ENCODE measurements at regions not wholly inside any gene's neighbourhood (a gene's known extent, or its start where the extent isn't known, plus 50 kb on each side); places are given as distances from the start of the nearest gene placed in this dataset.

- no peak for DNase-seq (ENCODE audit: low read depth)
Observed at GRCh38 chr2:788227-789032, 111.2 kb upstream of the TMEM18 start.

GRCh38 chr2:784753-785152 lies 107.5 kb upstream of the TMEM18 start:
- DNase-seq (ENCODE audit: low read depth): no peak

GRCh38 chr2:780581-780980 lies 103.4 kb upstream of the TMEM18 start:
- DNase-seq (ENCODE audit: low read depth): no peak

- DNase-seq (ENCODE audit: low read depth): no peak
Observed at GRCh38 chr2:780002-780401, 102.8 kb upstream of the TMEM18 start.

- no peak for DNase-seq (ENCODE audit: low read depth)
Observed at GRCh38 chr2:778731-779350, 101.6 kb upstream of the TMEM18 start.

GRCh38 chr2:777546-777945 lies 100.3 kb upstream of the TMEM18 start:
- no peak for DNase-seq (ENCODE audit: low read depth)

- no peak for DNase-seq (ENCODE audit: low read depth)
Observed at GRCh38 chr2:777051-777450, 99.8 kb upstream of the TMEM18 start.

GRCh38 chr2:776487-776886 lies 99.3 kb upstream of the TMEM18 start:
- no peak for DNase-seq (ENCODE audit: low read depth)

GRCh38 chr2:776038-776437 lies 98.8 kb upstream of the TMEM18 start:
- no peak for DNase-seq (ENCODE audit: low read depth)

GRCh38 chr2:774436-774835 lies 97.2 kb upstream of the TMEM18 start:
- no peak for DNase-seq (ENCODE audit: low read depth)

- DNase-seq (ENCODE audit: low read depth): no peak
Observed at GRCh38 chr2:773256-774160, 96.3 kb upstream of the TMEM18 start.

- no peak for DNase-seq (ENCODE audit: low read depth)
Observed at GRCh38 chr2:771538-771937, 94.3 kb upstream of the TMEM18 start.

GRCh38 chr2:770776-771175 lies 93.6 kb upstream of the TMEM18 start:
- DNase-seq (ENCODE audit: low read depth): no peak

- DNase-seq (ENCODE audit: low read depth): no peak
Observed at GRCh38 chr2:769771-770170, 92.6 kb upstream of the TMEM18 start.

- no peak for DNase-seq (ENCODE audit: low read depth)
Observed at GRCh38 chr2:768451-768850, 91.2 kb upstream of the TMEM18 start.

GRCh38 chr2:767944-768343 lies 90.7 kb upstream of the TMEM18 start:
- no peak for DNase-seq (ENCODE audit: low read depth)

- DNase-seq (ENCODE audit: low read depth): no peak
Observed at GRCh38 chr2:767440-767839, 90.2 kb upstream of the TMEM18 start.

- no peak for DNase-seq (ENCODE audit: low read depth)
Observed at GRCh38 chr2:766255-766654, 89.0 kb upstream of the TMEM18 start.

GRCh38 chr2:765369-765768 lies 88.2 kb upstream of the TMEM18 start:
- no peak for DNase-seq (ENCODE audit: low read depth)

- no peak for DNase-seq (ENCODE audit: low read depth)
Observed at GRCh38 chr2:763766-764525, 86.7 kb upstream of the TMEM18 start.

- DNase-seq (ENCODE audit: low read depth): no peak
Observed at GRCh38 chr2:762646-763045, 85.4 kb upstream of the TMEM18 start.

GRCh38 chr2:761384-761783 lies 84.2 kb upstream of the TMEM18 start:
- DNase-seq (ENCODE audit: low read depth): no peak
